GM21367 (cell line): ENCODE measurements at regions not wholly inside any gene's neighbourhood (a gene's known extent, or its start where the extent isn't known, plus 50 kb on each side); places are given as distances from the start of the nearest gene placed in this dataset.
A peak's percentile ranks its signal among the peaks of the same experiment; 100 is the strongest.

ENCODE experiments used
- ATAC-seq: cut with Tn5 transposase; IDR thresholded peaks from one replicate; pipeline ENCODE4 v1.9.1; 2021; ENCODE audit not compliant: unreplicated experiment

DNA sequence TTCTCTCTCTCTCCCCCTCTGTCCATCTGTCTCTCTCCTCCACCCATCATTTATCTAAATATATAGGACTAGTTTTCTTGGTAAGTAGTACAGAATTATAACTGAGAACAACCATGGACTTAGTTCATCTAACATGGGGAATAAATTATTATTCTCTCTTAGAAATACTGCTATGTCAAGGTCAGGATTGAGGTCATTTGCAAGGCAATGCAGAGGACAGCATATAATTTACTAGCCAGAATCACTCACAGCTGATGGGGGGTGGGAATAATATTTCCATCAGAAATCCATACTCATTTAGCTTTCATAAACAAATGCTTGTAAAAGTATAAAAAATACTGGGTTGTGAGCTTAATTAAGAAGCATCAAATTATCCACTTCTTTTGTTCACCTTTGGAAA is 553.9 kb upstream of the POU3F2 start:
- ATAC-seq: no peak

DNA sequence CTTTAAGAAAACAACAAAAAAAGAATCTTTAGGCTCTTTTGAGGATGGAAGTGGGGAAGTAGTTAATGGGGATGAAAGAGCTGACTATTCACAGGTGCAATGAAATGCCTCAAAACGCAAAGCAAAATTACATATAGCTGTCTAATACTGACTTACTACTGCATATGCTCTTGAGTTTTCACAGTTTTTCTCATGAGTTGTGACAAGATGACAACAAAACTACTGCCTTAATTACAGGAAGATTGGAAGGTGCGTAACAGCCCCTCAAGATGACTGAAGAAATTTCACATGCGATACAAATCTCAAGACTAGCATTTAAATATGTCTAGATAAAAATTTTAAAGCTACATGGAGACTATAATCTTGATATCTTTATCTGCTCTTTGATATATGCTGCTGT is 547.8 kb upstream of the POU3F2 start:
- no peak for ATAC-seq

DNA sequence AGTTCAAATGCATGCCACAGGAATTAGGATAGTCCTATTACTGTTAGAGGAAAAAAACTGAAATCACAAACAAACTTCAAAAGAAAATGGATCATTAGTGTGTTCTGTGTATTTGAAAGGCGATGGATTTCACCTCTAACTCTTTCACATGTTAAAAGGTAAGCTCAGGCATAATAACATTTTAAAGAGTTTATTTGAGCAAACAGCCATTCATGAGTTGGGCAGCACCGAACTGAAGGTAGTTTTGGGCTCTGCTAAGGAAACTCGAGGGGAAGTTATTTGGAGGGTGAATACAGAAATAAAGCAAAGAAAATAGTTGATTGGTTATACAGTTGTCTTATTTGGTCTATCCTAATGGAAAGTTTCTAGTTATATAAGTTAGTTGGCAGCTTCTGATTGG is 546.5 kb upstream of the POU3F2 start:
- ATAC-seq: no peak

DNA sequence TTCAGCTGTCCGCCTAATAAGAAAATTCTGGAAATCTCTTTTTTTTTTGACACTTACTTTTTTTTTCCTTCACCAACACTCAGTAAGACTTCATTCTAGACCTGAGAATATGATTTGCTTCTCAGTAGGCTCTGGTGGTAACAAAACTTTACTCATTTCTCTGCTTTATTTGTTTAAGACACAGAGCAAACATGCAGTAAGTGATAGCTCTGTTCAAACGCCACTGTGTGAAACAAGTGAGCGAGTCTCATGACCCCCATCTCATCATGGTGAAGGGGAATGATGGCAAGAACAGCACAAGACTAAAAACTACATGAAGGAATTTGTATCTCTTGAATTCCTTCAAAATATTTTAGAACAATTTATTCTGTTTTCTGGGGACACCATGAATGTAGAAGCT is 541.6 kb upstream of the POU3F2 start:
- no peak for ATAC-seq

DNA sequence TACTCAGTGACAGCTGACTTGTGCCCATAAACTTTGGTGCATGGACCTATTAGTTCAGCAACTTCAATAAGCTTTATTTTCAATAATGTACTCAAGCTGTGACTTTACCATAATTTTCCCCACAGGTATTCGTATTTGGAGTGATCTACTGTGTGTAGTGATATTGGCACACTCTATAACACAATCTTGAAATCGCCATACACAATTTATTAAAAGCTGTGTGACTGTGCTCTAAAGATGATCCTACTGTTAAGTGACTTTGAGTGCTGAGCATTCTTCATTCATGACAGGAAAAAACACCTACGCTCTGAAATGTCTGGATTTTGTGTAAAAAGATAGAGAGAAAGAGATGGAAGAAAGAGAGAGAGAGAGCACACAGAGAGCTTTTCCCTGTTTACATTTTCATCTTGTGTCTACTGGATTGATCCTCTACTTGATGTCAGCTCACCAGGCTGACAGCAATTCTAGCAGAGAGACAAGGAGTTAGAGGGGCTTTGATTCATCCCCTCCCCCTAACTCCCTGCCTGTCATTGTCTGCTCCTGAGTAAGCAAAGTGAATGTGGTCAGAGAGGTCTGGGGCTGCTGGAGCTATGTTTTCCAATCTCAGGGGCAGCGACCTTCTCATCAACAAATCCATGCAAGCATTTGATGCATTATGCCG is 538.7 kb upstream of the POU3F2 start:
- ATAC-seq: no peak

- no peak for ATAC-seq
These were observed 525.8 kb upstream of the POU3F2 start for GRCh38 chr6:98308564-98308963.

GRCh38 chr6:98310443-98310842 is 523.9 kb upstream of the POU3F2 start:
- ATAC-seq: no peak

- ATAC-seq: peak; percentile 80
These were observed 510.8 kb upstream of the POU3F2 start for GRCh38 chr6:98323605-98324004.

DNA sequence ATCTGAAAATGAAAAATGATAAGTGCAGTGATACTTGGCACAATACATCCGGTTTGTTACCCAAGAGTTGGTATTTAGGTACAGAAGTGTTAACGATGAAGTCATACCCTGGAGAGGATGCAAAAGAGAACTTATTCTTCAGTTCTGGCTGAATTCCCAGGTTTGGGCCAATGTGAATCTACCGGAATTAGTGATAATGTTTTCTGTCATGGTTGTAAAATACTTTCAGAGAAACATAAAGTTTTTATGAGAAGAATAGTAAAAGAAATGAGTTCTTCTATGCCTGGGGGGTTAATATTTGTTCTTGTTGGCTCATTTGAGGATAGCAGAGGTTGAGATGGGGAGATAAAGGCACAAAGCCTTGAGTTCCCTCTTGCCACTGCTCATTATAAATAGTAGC is 509.9 kb upstream of the POU3F2 start:
- no peak for ATAC-seq

GRCh38 chr6:98325366-98325765 is 509.0 kb upstream of the POU3F2 start:
- no peak for ATAC-seq

GRCh38 chr6:98333273-98333672 is 501.1 kb upstream of the POU3F2 start:
- no peak for ATAC-seq

GRCh38 chr6:98335594-98335993 is 498.8 kb upstream of the POU3F2 start:
- no peak for ATAC-seq

- ATAC-seq: no peak
These were observed 494.9 kb upstream of the POU3F2 start for GRCh38 chr6:98339506-98339905.

DNA sequence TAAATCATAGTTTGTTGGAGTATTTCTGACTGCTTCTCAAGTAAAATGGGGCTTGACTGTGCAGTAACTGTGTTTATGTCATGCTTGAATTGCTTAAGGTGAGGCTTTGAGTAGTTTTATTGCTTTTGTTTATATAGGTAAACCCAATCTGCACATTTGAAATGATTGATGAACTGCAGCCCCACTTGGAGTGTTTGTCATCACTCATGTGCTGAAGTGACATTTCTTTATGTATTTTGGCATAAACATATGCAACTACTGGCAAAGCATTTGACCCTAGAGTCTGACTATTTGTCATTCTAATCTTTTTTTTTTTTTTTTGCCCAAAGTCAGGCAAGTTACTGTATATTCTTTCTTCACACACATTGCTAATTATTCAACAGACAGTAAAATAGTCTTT is 491.4 kb upstream of the POU3F2 start:
- ATAC-seq: no peak

- ATAC-seq: no peak
These were observed 490.6 kb upstream of the POU3F2 start for GRCh38 chr6:98343797-98344196.

- no peak for ATAC-seq
These were observed 482.0 kb upstream of the POU3F2 start for GRCh38 chr6:98352348-98352747.

DNA sequence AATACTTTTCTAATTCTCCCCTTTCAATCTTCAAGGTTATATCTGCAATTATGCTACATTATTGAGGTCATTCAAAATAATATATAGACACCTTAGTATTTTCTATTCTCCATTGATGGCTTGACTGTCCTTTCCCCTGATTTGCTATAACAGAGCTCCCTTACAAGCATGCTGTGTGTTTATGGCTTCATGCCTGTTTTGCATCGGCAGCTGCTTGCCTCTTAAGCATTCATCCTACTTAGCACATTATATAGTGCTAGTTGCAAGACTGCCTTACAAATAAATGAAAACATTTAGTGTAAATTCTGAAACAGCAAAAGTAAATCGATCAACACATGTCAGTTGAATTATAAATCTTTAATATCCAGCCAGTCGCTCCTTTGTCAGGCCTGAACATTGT is 476.2 kb upstream of the POU3F2 start:
- ATAC-seq: no peak

GRCh38 chr6:98366371-98366770 is 468.0 kb upstream of the POU3F2 start:
- ATAC-seq: no peak

DNA sequence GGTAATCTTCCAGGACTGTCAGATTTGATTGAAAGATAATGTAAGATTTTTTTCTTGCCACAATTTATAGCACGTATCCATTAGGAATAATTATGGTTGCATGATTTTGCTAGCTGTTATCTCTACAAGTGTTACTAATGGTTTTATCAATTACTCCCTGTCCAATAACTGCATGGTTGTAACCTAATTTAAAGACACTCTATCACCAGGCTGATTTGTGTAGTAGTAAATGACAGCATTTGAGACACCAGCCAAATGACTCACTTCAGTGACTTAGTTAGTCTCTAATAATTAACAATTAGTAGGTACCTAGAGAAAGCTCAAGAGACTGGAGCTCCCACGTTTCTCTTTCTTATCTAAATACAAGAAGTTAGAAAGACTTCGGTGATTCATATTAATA is 453.8 kb upstream of the POU3F2 start:
- ATAC-seq: no peak

- no peak for ATAC-seq
These were observed 452.1 kb upstream of the POU3F2 start for GRCh38 chr6:98382246-98382645.

- no peak for ATAC-seq
These were observed 450.0 kb upstream of the POU3F2 start for GRCh38 chr6:98384334-98384733.

GRCh38 chr6:98384801-98385200 is 449.6 kb upstream of the POU3F2 start:
- ATAC-seq: no peak

GRCh38 chr6:98395610-98396166 is 438.7 kb upstream of the POU3F2 start:
- ATAC-seq: no peak
